H1 (cell line): ENCODE measurements at regions not wholly inside any gene's neighbourhood (a gene's known extent, or its start where the extent isn't known, plus 50 kb on each side); places are given as distances from the start of the nearest gene placed in this dataset.
"Not testable (repeated sequence)": the region's sequence is repeated elsewhere in the genome, so short reads cannot be mapped to it uniquely, and the experiment has no call there.

Experiments
- CBX8 ChIP-seq: fragments of 300-800, 300-1000 bp; sonication (generic); IDR thresholded peaks from 2 replicates; pipeline ENCODE4 v1.7.1; 2016; ENCODE audit warnings: low read depth, low read length, borderline replicate concordance
- CEBPB ChIP-seq: IDR thresholded peaks from 2 replicates; pipeline ENCODE4 v1.6.1; 2012; ENCODE audit warnings: low read depth, low read length
- CREB1 ChIP-seq: IDR thresholded peaks from 2 replicates; pipeline ENCODE4 v1.6.1; 2012; ENCODE audit warnings: inconsistent platforms
- EZH2 ChIP-seq: fragments of 200-600 bp; sonication (generic); IDR thresholded peaks from 2 replicates; pipeline ENCODE4 v1.7.1; 2012; ENCODE audit warnings: low read depth, mild to moderate bottlenecking, moderate library complexity, low read length, inconsistent platforms; ENCODE audit not compliant: severe bottlenecking
- JUND ChIP-seq: IDR thresholded peaks from 2 replicates; pipeline ENCODE4 v1.6.1; 2011; ENCODE audit warnings: mild to moderate bottlenecking, improper control_type of control experiment, low read length
- KDM4A ChIP-seq: IDR thresholded peaks from one replicate; pipeline ENCODE4 v1.7.1; 2012; ENCODE audit warnings: low read depth, mild to moderate bottlenecking, moderate library complexity, low read length, inconsistent platforms; ENCODE audit not compliant: severe bottlenecking
- MAFK ChIP-seq: IDR thresholded peaks from 2 replicates; pipeline ENCODE4 v1.6.1; 2012; ENCODE audit warnings: low read depth, mild to moderate bottlenecking, improper control_type of control experiment, low read length
- PHF8 ChIP-seq: fragments of 200-600 bp; sonication (generic); conservative IDR thresholded peaks from 2 replicates; pipeline ENCODE4 v1.7.1; 2012; ENCODE audit warnings: low read depth, mild to moderate bottlenecking, inconsistent platforms, low read length, moderate library complexity
- POLR2A ChIP-seq, 2 experiments: IDR thresholded peaks; 1 replicate in 1 of 2; 2 replicates in 1 of 2; pipeline ENCODE4 v1.6.1; 2011; ENCODE audit warnings: low read depth in 2 of 2, low read length in 2 of 2, mild to moderate bottlenecking in 2 of 2; ENCODE audit errors: control extremely low read depth in 1 of 2
- POLR2AphosphoS5 ChIP-seq: IDR thresholded peaks from 2 replicates; pipeline ENCODE4 v1.6.1; 2011; ENCODE audit warnings: low read depth, low read length
- SIN3A ChIP-seq, 2 experiments: IDR thresholded peaks in 1 of 2; conservative IDR thresholded peaks in 1 of 2; 2 replicates each; pipeline ENCODE4 v1.6.1; 2011 to 2012; ENCODE audit warnings: low read length in 2 of 2, improper control_type of control experiment in 1 of 2, low read depth in 1 of 2, mild to moderate bottlenecking in 1 of 2
- TF ChIP-seq, protein P1 (sequence below), 3 experiments: IDR thresholded peaks; 1 replicate in 2 of 3; 2 replicates in 1 of 3; pipeline versions ENCODE4 v1.5.1 to v1.6.1; 2011; ENCODE audit warnings: low read length in 3 of 3, mild to moderate bottlenecking in 3 of 3, inconsistent platforms in 2 of 3, low read depth in 1 of 3, moderate library complexity in 1 of 3; ENCODE audit not compliant: insufficient read depth in 1 of 3; ENCODE audit errors: control extremely low read depth in 1 of 3
- TF ChIP-seq, protein P2 (sequence below): IDR thresholded peaks from 2 replicates; pipeline ENCODE4 v1.6.1; 2011; ENCODE audit warnings: low read depth, mild to moderate bottlenecking, low read length; ENCODE audit not compliant: insufficient read depth

DNA sequence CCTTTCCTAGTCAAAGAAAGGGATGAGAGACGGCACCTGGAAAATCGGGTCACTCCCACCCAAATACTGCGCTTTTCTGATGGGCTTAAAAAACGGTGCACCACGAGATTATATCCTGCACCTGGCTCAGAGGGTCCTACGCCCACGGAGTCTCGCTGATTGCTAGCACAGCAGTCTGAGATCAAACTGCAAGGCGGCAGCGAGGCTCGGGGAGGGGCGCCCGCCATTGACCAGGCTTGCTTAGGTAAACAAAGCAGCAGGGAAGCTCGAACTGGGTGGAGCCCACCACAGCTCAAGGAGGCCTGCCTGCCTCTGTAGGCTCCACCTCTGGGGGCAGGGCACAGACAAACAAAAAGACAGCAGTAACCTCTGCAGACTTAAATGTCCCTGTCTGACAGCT is 309.9 kb downstream of the KIF20B start:
- TF ChIP-seq EZH2; POLR2A (IDR thresholded peaks at IDR 0.05; ENCODE audit: control extremely low read depth in 1 of 2, low read depth in 2 of 2, low read length in 2 of 2); MAFK; PHF8; JUND; SIN3A (conservative IDR thresholded peaks at IDR 0.05 in 1 of 2, IDR thresholded peaks at IDR 0.05 in 1 of 2; ENCODE audit: low read depth in 1 of 2, low read length in 2 of 2); CREB1; POLR2AphosphoS5; CBX8; KDM4A; CEBPB: not testable (repeated sequence)
- TF ChIP-seq, protein P1, sequence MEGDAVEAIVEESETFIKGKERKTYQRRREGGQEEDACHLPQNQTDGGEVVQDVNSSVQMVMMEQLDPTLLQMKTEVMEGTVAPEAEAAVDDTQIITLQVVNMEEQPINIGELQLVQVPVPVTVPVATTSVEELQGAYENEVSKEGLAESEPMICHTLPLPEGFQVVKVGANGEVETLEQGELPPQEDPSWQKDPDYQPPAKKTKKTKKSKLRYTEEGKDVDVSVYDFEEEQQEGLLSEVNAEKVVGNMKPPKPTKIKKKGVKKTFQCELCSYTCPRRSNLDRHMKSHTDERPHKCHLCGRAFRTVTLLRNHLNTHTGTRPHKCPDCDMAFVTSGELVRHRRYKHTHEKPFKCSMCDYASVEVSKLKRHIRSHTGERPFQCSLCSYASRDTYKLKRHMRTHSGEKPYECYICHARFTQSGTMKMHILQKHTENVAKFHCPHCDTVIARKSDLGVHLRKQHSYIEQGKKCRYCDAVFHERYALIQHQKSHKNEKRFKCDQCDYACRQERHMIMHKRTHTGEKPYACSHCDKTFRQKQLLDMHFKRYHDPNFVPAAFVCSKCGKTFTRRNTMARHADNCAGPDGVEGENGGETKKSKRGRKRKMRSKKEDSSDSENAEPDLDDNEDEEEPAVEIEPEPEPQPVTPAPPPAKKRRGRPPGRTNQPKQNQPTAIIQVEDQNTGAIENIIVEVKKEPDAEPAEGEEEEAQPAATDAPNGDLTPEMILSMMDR (IDR thresholded peaks at IDR 0.05; ENCODE audit: control extremely low read depth in 1 of 3, insufficient read depth in 1 of 3, low read depth in 1 of 3, low read length in 3 of 3) = not testable (repeated sequence)
- TF ChIP-seq, protein P2, sequence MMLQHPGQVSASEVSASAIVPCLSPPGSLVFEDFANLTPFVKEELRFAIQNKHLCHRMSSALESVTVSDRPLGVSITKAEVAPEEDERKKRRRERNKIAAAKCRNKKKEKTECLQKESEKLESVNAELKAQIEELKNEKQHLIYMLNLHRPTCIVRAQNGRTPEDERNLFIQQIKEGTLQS = not testable (repeated sequence)
